HG02852 (cell line): ENCODE measurements at regions not wholly inside any gene's neighbourhood (a gene's known extent, or its start where the extent isn't known, plus 50 kb on each side); places are given as distances from the start of the nearest gene placed in this dataset.
"Not testable (repeated sequence)": the region's sequence is repeated elsewhere in the genome, so short reads cannot be mapped to it uniquely, and the experiment has no call there.

Source experiments
- ATAC-seq: cut with Tn5 transposase; IDR thresholded peaks from one replicate; pipeline ENCODE4 v1.9.1; 2021; ENCODE audit warnings: mild to moderate bottlenecking, moderate library complexity; ENCODE audit not compliant: unreplicated experiment

GRCh38 chr1:60251426-60251825, 177.9 kb upstream of the C1orf87 start:
- ATAC-seq = no peak

- not testable (repeated sequence) for ATAC-seq
Observed at GRCh38 chr1:60247467-60247866, 173.9 kb upstream of the C1orf87 start.

GRCh38 chr1:60245324-60245723, 171.8 kb upstream of the C1orf87 start:
- ATAC-seq = no peak

GRCh38 chr1:60244906-60245305, 171.3 kb upstream of the C1orf87 start:
- ATAC-seq = no peak

GRCh38 chr1:60235275-60235674, 161.7 kb upstream of the C1orf87 start:
- no peak for ATAC-seq

- ATAC-seq = no peak
Observed at GRCh38 chr1:60234776-60235175, 161.2 kb upstream of the C1orf87 start.

GRCh38 chr1:60229821-60230220, 156.3 kb upstream of the C1orf87 start:
- no peak for ATAC-seq

- no peak for ATAC-seq
Observed at GRCh38 chr1:60228041-60228491, 154.5 kb upstream of the C1orf87 start.

GRCh38 chr1:60227601-60228000, 154.0 kb upstream of the C1orf87 start:
- ATAC-seq = no peak

- ATAC-seq = no peak
Observed at GRCh38 chr1:60225486-60225885, 151.9 kb upstream of the C1orf87 start.

- ATAC-seq = no peak
Observed at GRCh38 chr1:60224523-60224922, 151.0 kb upstream of the C1orf87 start.

- no peak for ATAC-seq
Observed at GRCh38 chr1:60223158-60223557, 149.6 kb upstream of the C1orf87 start.

- no peak for ATAC-seq
Observed at GRCh38 chr1:60222360-60223115, 149.0 kb upstream of the C1orf87 start.

- ATAC-seq = no peak
Observed at GRCh38 chr1:60213253-60213652, 139.7 kb upstream of the C1orf87 start.

- ATAC-seq = no peak
Observed at GRCh38 chr1:60196026-60196425, 122.5 kb upstream of the C1orf87 start.

GRCh38 chr1:60185684-60186083, 112.1 kb upstream of the C1orf87 start:
- ATAC-seq = peak; percentile 48

GRCh38 chr1:60184521-60184920, 111.0 kb upstream of the C1orf87 start:
- no peak for ATAC-seq

- no peak for ATAC-seq
Observed at GRCh38 chr1:60173729-60174505, 100.3 kb upstream of the C1orf87 start.

GRCh38 chr1:60173006-60173405, 99.4 kb upstream of the C1orf87 start:
- no peak for ATAC-seq

GRCh38 chr1:60171801-60172200, 98.2 kb upstream of the C1orf87 start:
- ATAC-seq = no peak

- no peak for ATAC-seq
Observed at GRCh38 chr1:60170709-60171108, 97.1 kb upstream of the C1orf87 start.

- ATAC-seq = no peak
Observed at GRCh38 chr1:60169206-60169605, 95.6 kb upstream of the C1orf87 start.
